ENCODE measurements at regions not wholly inside any gene's neighbourhood (a gene's known extent, or its start where the extent isn't known, plus 50 kb on each side); places are given as distances from the start of the nearest gene placed in this dataset.

- H3K79me2 ChIP-seq (replicated peaks; ENCODE audit: insufficient read depth, low read length): no peaks in the 10 kb centered on the region
- H3K4me2 ChIP-seq (ENCODE audit: low read length): no peak overlapping the region
- no peaks in the 10 kb centered on the region for H3K9me3 ChIP-seq (ENCODE audit: low read length)
- no peak overlapping the region for H2AFZ ChIP-seq (ENCODE audit: low read depth, low read length)
- H3K27ac ChIP-seq (ENCODE audit: low read length): no peak overlapping the region
- H3K27me3 ChIP-seq (ENCODE audit: insufficient read depth, low read depth, low read length): no peaks in the 10 kb centered on the region
- H3K9ac ChIP-seq (ENCODE audit: low read length): no peak overlapping the region
- no peaks in the 10 kb centered on the region for H3K9me2 ChIP-seq (ENCODE audit: insufficient read depth, low read length)
- H3K4me3 ChIP-seq (ENCODE audit: low read length): no peak overlapping the region
- H3F3A ChIP-seq (ENCODE audit: insufficient read depth, low read length, poor library complexity, severe bottlenecking): no peaks in the 10 kb centered on the region
- H3K36me3 ChIP-seq (ENCODE audit: insufficient read depth, low read length): no peaks in the 10 kb centered on the region
- H4K20me1 ChIP-seq (ENCODE audit: insufficient read depth): no peaks in the 10 kb centered on the region
- TF ChIP-seq EP300 (conservative IDR thresholded peaks at IDR 0.05; ENCODE audit: poor library complexity, severe bottlenecking): no peak
- no peak for TF ChIP-seq RAD21 (conservative IDR thresholded peaks at IDR 0.05)
- TF ChIP-seq TAF1 (IDR thresholded peaks at IDR 0.05; ENCODE audit: low read depth): no peak
Observed at GRCh38 chr10:131474416-131474815, 162.9 kb upstream of the TCERG1L start.

- no peaks in the 10 kb centered on the region for H3K79me2 ChIP-seq (replicated peaks; ENCODE audit: insufficient read depth, low read length)
- H4K20me1 ChIP-seq (ENCODE audit: insufficient read depth): no peaks in the 10 kb centered on the region
- no peaks in the 10 kb centered on the region for H3K9me3 ChIP-seq (ENCODE audit: low read length)
- no peaks in the 10 kb centered on the region for H3K27me3 ChIP-seq (ENCODE audit: insufficient read depth, low read depth, low read length)
- H3K9ac ChIP-seq (ENCODE audit: low read length): no peak overlapping the region
- H2AFZ ChIP-seq (ENCODE audit: low read depth, low read length): no peak overlapping the region
- H3K36me3 ChIP-seq (ENCODE audit: insufficient read depth, low read length): no peaks in the 10 kb centered on the region
- H3F3A ChIP-seq (ENCODE audit: insufficient read depth, low read length, poor library complexity, severe bottlenecking): no peaks in the 10 kb centered on the region
- TF ChIP-seq POLR2AphosphoS5 (IDR thresholded peaks at IDR 0.05): no peak
- TF ChIP-seq REST (IDR thresholded peaks at IDR 0.05; ENCODE audit: borderline replicate concordance): no peak
- TF ChIP-seq RAD21 (conservative IDR thresholded peaks at IDR 0.05): no peak
- TF ChIP-seq TAF1 (IDR thresholded peaks at IDR 0.05; ENCODE audit: low read depth): no peak
- TF ChIP-seq CTCF (IDR thresholded peaks at IDR 0.05; ENCODE audit: poor library complexity, severe bottlenecking): no peak
- no peak for TF ChIP-seq EZH2 (IDR thresholded peaks at IDR 0.05; ENCODE audit: borderline replicate concordance, insufficient read depth, low read length, poor library complexity, severe bottlenecking)
- H3K9me2 ChIP-seq (ENCODE audit: insufficient read depth, low read length): no peaks in the 10 kb centered on the region
- no peak overlapping the region for H3K27ac ChIP-seq (ENCODE audit: low read length)
- H3K4me3 ChIP-seq (ENCODE audit: low read length): no peak overlapping the region
- no peak overlapping the region for H3K4me2 ChIP-seq (ENCODE audit: low read length)
Observed at GRCh38 chr10:131475043-131475442, 163.5 kb upstream of the TCERG1L start.

- TF ChIP-seq REST (IDR thresholded peaks at IDR 0.05; ENCODE audit: borderline replicate concordance): no peak
- TF ChIP-seq SMC3 (conservative IDR thresholded peaks at IDR 0.05; ENCODE audit: poor library complexity): no peak
- TF ChIP-seq RAD21 (conservative IDR thresholded peaks at IDR 0.05): no peak
- TF ChIP-seq CTCF (IDR thresholded peaks at IDR 0.05; ENCODE audit: poor library complexity, severe bottlenecking): no peak
- no peak for TF ChIP-seq EP300 (conservative IDR thresholded peaks at IDR 0.05; ENCODE audit: poor library complexity, severe bottlenecking)
- no peak for TF ChIP-seq EZH2 (IDR thresholded peaks at IDR 0.05; ENCODE audit: borderline replicate concordance, insufficient read depth, low read length, poor library complexity, severe bottlenecking)
- TF ChIP-seq POLR2AphosphoS5 (IDR thresholded peaks at IDR 0.05): no peak
- TF ChIP-seq MXI1 (conservative IDR thresholded peaks at IDR 0.05; ENCODE audit: poor library complexity, severe bottlenecking): no peak
- TF ChIP-seq TAF1 (IDR thresholded peaks at IDR 0.05; ENCODE audit: low read depth): no peak
Observed at GRCh38 chr10:131475803-131476202, 164.3 kb upstream of the TCERG1L start.

More at GRCh38 chr10:131475803-131476202, 164.3 kb upstream of the TCERG1L start:
- H3K79me2 ChIP-seq (replicated peaks; ENCODE audit: insufficient read depth, low read length): no peaks in the 10 kb centered on the region
- no peaks in the 10 kb centered on the region for H3K9me2 ChIP-seq (ENCODE audit: insufficient read depth, low read length)
- H3K9me3 ChIP-seq (ENCODE audit: low read length): no peaks in the 10 kb centered on the region
- no peaks in the 10 kb centered on the region for H3K27me3 ChIP-seq (ENCODE audit: insufficient read depth, low read depth, low read length)
- H3K9ac ChIP-seq (ENCODE audit: low read length): no peak overlapping the region
- H3K36me3 ChIP-seq (ENCODE audit: insufficient read depth, low read length): no peaks in the 10 kb centered on the region
- no peaks in the 10 kb centered on the region for H4K20me1 ChIP-seq (ENCODE audit: insufficient read depth)
- no peak overlapping the region for H3K4me2 ChIP-seq (ENCODE audit: low read length)
- H3K4me3 ChIP-seq (ENCODE audit: low read length): no peak overlapping the region
- no peak overlapping the region for H3K27ac ChIP-seq (ENCODE audit: low read length)
- H2AFZ ChIP-seq (ENCODE audit: low read depth, low read length): no peak overlapping the region
- no peaks in the 10 kb centered on the region for H3F3A ChIP-seq (ENCODE audit: insufficient read depth, low read length, poor library complexity, severe bottlenecking)
